ENCODE measurements at regions not wholly inside any gene's neighbourhood (a gene's known extent, or its start where the extent isn't known, plus 50 kb on each side); places are given as distances from the start of the nearest gene placed in this dataset.

GRCh38 chr10:29127731-29128130 is 161.1 kb upstream of the LYZL1 start:
- TF ChIP-seq RCOR1 (conservative IDR thresholded peaks at IDR 0.05; ENCODE audit: low read depth, low read length) (no peak), ZNF274 (IDR thresholded peaks at IDR 0.05; ENCODE audit: insufficient read depth, insufficient read length) (no peak), RAD21 (IDR thresholded peaks at IDR 0.05; ENCODE audit: insufficient read depth, low read depth, low read length) (no peak), POLR2A (IDR thresholded peaks at IDR 0.05; ENCODE audit: low read depth, low read length) (no peak), CBX3 (IDR thresholded peaks at IDR 0.05; ENCODE audit: borderline replicate concordance, low read depth) (no peak)

All from GM12878 (cell line).